Astrocyte of the spinal cord (primary cell): ENCODE measurements at regions not wholly inside any gene's neighbourhood (a gene's known extent, or its start where the extent isn't known, plus 50 kb on each side); places are given as distances from the start of the nearest gene placed in this dataset.
"Not testable (repeated sequence)": the region's sequence is repeated elsewhere in the genome, so short reads cannot be mapped to it uniquely, and the experiment has no call there.

Source experiments
- DNase-seq: peaks from one replicate; pipeline ENCODE4 v3.0.0; 2011; ENCODE audit warnings: low read depth, low spot score
- H3K4me3 ChIP-seq: 2 replicates; pipeline ENCODE4 v1.5.1; 2011; ENCODE audit warnings: low read depth, mild to moderate bottlenecking, low read length, moderate library complexity
- CTCF ChIP-seq: IDR thresholded peaks from 2 replicates; pipeline ENCODE4 v1.5.1; 2012; ENCODE audit warnings: low read depth, mild to moderate bottlenecking, low read length, inconsistent platforms
- in situ Hi-C: cut with HindIII; loops from 2 replicates; pipeline ENCODE4 v1.10.0; 2017; ENCODE audit warnings: low sequenced_read_pairs

- no peak overlapping the region for H3K4me3 ChIP-seq
- DNase-seq, result no peak
- in situ Hi-C loops, result no loop called here
- TF ChIP-seq CTCF, result no peak
Observed at GRCh38 chr5:174798551-174798951, 74.2 kb downstream of the MSX2 start.

- H3K4me3 ChIP-seq, result no peak overlapping the region
- no peak for TF ChIP-seq CTCF
- in situ Hi-C loops, result no loop called here
- DNase-seq, result no peak
Observed at GRCh38 chr5:174796711-174797192, 72.4 kb downstream of the MSX2 start.

- TF ChIP-seq CTCF, result no peak
- in situ Hi-C loops, result no loop called here
- peak; percentile 79 for DNase-seq
- H3K4me3 ChIP-seq, result no peak overlapping the region
Observed at GRCh38 chr5:174794931-174795672, 70.7 kb downstream of the MSX2 start.

- DNase-seq, result peak; percentile 67
- in situ Hi-C loops, result no loop called here
- H3K4me3 ChIP-seq, result no peak overlapping the region
- peak; percentile 82 for TF ChIP-seq CTCF
Observed at GRCh38 chr5:174793684-174794328, 69.4 kb downstream of the MSX2 start.

GRCh38 chr5:174793076-174793475 lies 68.7 kb downstream of the MSX2 start:
- no peak for TF ChIP-seq CTCF
- no peak overlapping the region for H3K4me3 ChIP-seq
- in situ Hi-C loops, result no loop called here
- DNase-seq, result no peak

- in situ Hi-C loops, result not testable (repeated sequence)
Observed at GRCh38 chr5:174792265-174792664, 67.9 kb downstream of the MSX2 start.

GRCh38 chr5:174790906-174791305 lies 66.5 kb downstream of the MSX2 start:
- no peak overlapping the region for H3K4me3 ChIP-seq
- no peak for TF ChIP-seq CTCF
- no peak for DNase-seq
- in situ Hi-C loops, result no loop called here

More at GRCh38 chr5:174792265-174792664, 67.9 kb downstream of the MSX2 start:
- H3K4me3 ChIP-seq, DNase-seq: not testable (repeated sequence)
